SU-DHL-6 (cell line): ENCODE measurements at regions not wholly inside any gene's neighbourhood (a gene's known extent, or its start where the extent isn't known, plus 50 kb on each side); places are given as distances from the start of the nearest gene placed in this dataset.

Experiments used
- H2AFZ ChIP-seq: fragments of 200-600 bp; sonication (generic); 2 replicates; pipeline ENCODE4 v1.6.1; 2014; ENCODE audit warnings: low read depth, mild to moderate bottlenecking, moderate library complexity, mixed read lengths, antibody characterized with exemption, low read length; ENCODE audit not compliant: severe bottlenecking
- H3F3A ChIP-seq: fragments of 200-600 bp; shearing (Covaris generic); 2 replicates; pipeline ENCODE4 v1.6.0; 2016; ENCODE audit warnings: antibody characterized with exemption, mild to moderate bottlenecking; ENCODE audit not compliant: insufficient read depth
- H3K27ac ChIP-seq: fragments of 200-600 bp; sonication (generic); 2 replicates; pipeline ENCODE4 v1.5.1; 2016; ENCODE audit warnings: low read depth, mild to moderate bottlenecking, low read length, moderate library complexity, mixed read lengths
- H3K27me3 ChIP-seq: fragments of 200-600 bp; sonication (generic), shearing (Covaris generic); 2 replicates; pipeline ENCODE4 v1.6.0; 2014; ENCODE audit warnings: mild to moderate bottlenecking, low read length
- H3K36me3 ChIP-seq: fragments of 200-600 bp; sonication (generic); 2 replicates; pipeline ENCODE4 v1.6.1; 2014; ENCODE audit warnings: mild to moderate bottlenecking, low read length, mixed read lengths
- H3K4me2 ChIP-seq: fragments of 300-600, 200-600 bp; shearing (Covaris generic), sonication (generic); 2 replicates; pipeline ENCODE4 v1.6.0; 2014; ENCODE audit warnings: low read length, low read depth, mild to moderate bottlenecking; ENCODE audit not compliant: poor library complexity, severe bottlenecking
- H3K4me3 ChIP-seq: fragments of 200-600 bp; sonication (generic); 2 replicates; pipeline ENCODE4 v1.5.1; 2014; ENCODE audit warnings: antibody characterized with exemption, low read length, mild to moderate bottlenecking, mixed read lengths; ENCODE audit not compliant: insufficient read depth, poor library complexity, severe bottlenecking
- H3K79me2 ChIP-seq: fragments of 200-600 bp; sonication (generic); 2 replicates; pipeline ENCODE4 v1.6.1; 2014; ENCODE audit warnings: mild to moderate bottlenecking, low read length, moderate library complexity; ENCODE audit not compliant: insufficient read depth
- H3K9ac ChIP-seq: fragments of 200-600 bp; sonication (generic); 2 replicates; pipeline ENCODE4 v1.7.0; 2014; ENCODE audit warnings: mild to moderate bottlenecking, low read length
- H3K9me2 ChIP-seq: fragments of 200-600 bp; sonication (generic); replicated peaks from 2 replicates; pipeline ENCODE4 v1.6.1; 2014; ENCODE audit warnings: low read length; ENCODE audit not compliant: insufficient read depth
- H3K9me3 ChIP-seq: fragments of 200-600 bp; sonication (generic); 2 replicates; pipeline ENCODE4 v1.6.1; 2014; ENCODE audit warnings: low read length, mixed read lengths; ENCODE audit not compliant: insufficient read depth
- H4K20me1 ChIP-seq: fragments of 200-600 bp; sonication (generic); 2 replicates; pipeline ENCODE4 v1.6.1; 2014; ENCODE audit warnings: low read depth, mild to moderate bottlenecking, antibody characterized with exemption, low read length, moderate library complexity, mixed read lengths
- CTCF ChIP-seq: fragments of 200-600 bp; sonication (generic); IDR thresholded peaks from one replicate; pipeline ENCODE4 v1.5.1; 2017; ENCODE audit warnings: antibody characterized with exemption, mild to moderate bottlenecking, low read length, moderate library complexity; ENCODE audit not compliant: insufficient read depth, poor library complexity, severe bottlenecking
- EZH2phosphoT487 ChIP-seq: fragments of 200-600 bp; sonication (generic), shearing (Covaris generic); conservative IDR thresholded peaks from 2 replicates; pipeline ENCODE4 v1.6.1; 2018; ENCODE audit warnings: mild to moderate bottlenecking, antibody characterized with exemption, low read length, moderate library complexity, mixed read lengths

DNA sequence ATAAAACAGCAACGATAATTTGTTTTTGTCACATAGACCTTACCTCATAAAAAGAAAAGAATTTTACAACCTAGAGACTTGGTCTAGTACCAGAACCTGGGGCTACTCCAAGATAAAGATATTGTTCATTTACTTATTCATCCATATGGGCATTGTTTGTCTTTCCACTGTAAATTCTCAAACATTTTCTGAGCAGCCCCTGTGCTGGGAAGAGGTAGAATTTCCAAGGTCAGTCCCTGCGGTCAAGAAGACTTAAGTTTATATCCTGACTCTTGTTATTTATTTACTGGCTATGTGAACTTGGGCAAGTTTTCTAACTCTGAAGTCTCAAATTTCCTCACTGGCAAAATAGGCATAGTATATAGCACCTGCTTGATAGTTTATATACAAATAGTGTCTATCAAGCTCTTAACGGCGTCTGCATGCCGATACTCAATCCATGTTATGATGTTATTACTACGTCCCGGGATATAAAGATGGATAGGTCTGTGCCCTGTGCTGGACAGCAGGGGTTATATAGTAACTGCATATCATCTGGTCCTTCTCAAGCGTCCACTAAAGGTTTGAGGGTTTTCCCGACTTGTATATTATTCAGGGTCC, 222.1 kb upstream of the TAPT1 start:
- H3K79me2 ChIP-seq = no peaks in the 10 kb centered on the region
- H4K20me1 ChIP-seq = no peaks in the 10 kb centered on the region
- H3K36me3 ChIP-seq = no peaks in the 10 kb centered on the region
- H3K9ac ChIP-seq = no peak overlapping the region
- no peak overlapping the region for H3K4me3 ChIP-seq
- H2AFZ ChIP-seq = no peak overlapping the region
- H3K9me3 ChIP-seq = no peaks in the 10 kb centered on the region
- H3K9me2 ChIP-seq = no peaks in the 10 kb centered on the region
- no peak for TF ChIP-seq CTCF
- TF ChIP-seq EZH2phosphoT487 = no peak
- H3K4me2 ChIP-seq = no peak overlapping the region
- no peaks in the 10 kb centered on the region for H3K27me3 ChIP-seq
- H3K27ac ChIP-seq = no peak overlapping the region
- no peaks in the 10 kb centered on the region for H3F3A ChIP-seq

GRCh38 chr4:16443504-16444088, 217.3 kb upstream of the TAPT1 start:
- H3K27me3 ChIP-seq = no peaks in the 10 kb centered on the region

DNA sequence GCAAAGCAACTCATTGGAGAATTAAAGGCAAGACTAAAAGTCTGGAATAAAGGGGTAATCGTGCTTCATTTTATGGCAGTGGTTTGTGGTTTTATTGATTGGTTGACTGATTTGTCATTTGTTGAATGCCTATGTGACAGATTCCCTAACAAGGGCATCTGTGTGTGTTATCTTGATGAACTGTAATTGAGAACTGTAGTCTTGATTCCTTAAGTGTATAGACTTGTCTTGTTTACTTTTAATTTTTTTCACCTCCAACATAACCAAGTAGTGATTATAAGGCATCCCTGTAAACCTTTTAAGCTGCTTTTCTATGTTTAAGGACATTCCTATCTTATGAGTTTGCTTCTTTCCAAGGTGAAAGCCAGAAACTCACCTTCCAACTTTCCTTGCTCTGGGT, 216.0 kb upstream of the TAPT1 start:
- Histone ChIP-seq H3K4me3 (no peak overlapping the region), H3F3A (no peaks in the 10 kb centered on the region), H3K9me2 (no peaks in the 10 kb centered on the region), H3K27ac (no peak overlapping the region), H3K36me3 (no peaks in the 10 kb centered on the region), H3K27me3 (no peaks in the 10 kb centered on the region), H3K9me3 (peaks cover 5% of the 10 kb centered on the region; the same call in 1 of the 2 replicates), H4K20me1 (no peaks in the 10 kb centered on the region), H3K4me2 (no peak overlapping the region), H3K79me2 (no peaks in the 10 kb centered on the region), H3K9ac (no peak overlapping the region), H2AFZ (no peak overlapping the region)
- TF ChIP-seq EZH2phosphoT487 (no peak), CTCF (no peak)

More at GRCh38 chr4:16443504-16444088, 217.3 kb upstream of the TAPT1 start:
- Histone ChIP-seq H3K79me2 (no peaks in the 10 kb centered on the region), H3F3A (no peaks in the 10 kb centered on the region), H3K27ac (no peak overlapping the region), H2AFZ (no peak overlapping the region), H3K9me3 (no peaks in the 10 kb centered on the region), H3K9me2 (no peaks in the 10 kb centered on the region), H3K4me2 (no peak overlapping the region), H4K20me1 (no peaks in the 10 kb centered on the region), H3K36me3 (no peaks in the 10 kb centered on the region), H3K4me3 (no peak overlapping the region), H3K9ac (no peak overlapping the region)
- TF ChIP-seq CTCF (no peak), EZH2phosphoT487 (no peak)
